HG03159 (cell line): ENCODE measurements at regions not wholly inside any gene's neighbourhood (a gene's known extent, or its start where the extent isn't known, plus 50 kb on each side); places are given as distances from the start of the nearest gene placed in this dataset.
"Not testable (repeated sequence)": the region's sequence is repeated elsewhere in the genome, so short reads cannot be mapped to it uniquely, and the experiment has no call there.

Experiments used
- ATAC-seq: cut with Tn5 transposase; IDR thresholded peaks from one replicate; pipeline ENCODE4 v1.9.1; 2021; ENCODE audit warnings: mild to moderate bottlenecking, moderate library complexity; ENCODE audit not compliant: unreplicated experiment

- no peak for ATAC-seq
Observed at GRCh38 chr12:127038152-127038551, 1228.8 kb upstream of the TMEM132C start.

GRCh38 chr12:127038761-127039160 is 1228.2 kb upstream of the TMEM132C start:
- no peak for ATAC-seq

GRCh38 chr12:127041985-127042625 is 1224.9 kb upstream of the TMEM132C start:
- peak; percentile 96 for ATAC-seq

- no peak for ATAC-seq
Observed at GRCh38 chr12:127043731-127044130, 1223.2 kb upstream of the TMEM132C start.

GRCh38 chr12:127044836-127045235 is 1222.1 kb upstream of the TMEM132C start:
- ATAC-seq: no peak

GRCh38 chr12:127046467-127046866 is 1220.5 kb upstream of the TMEM132C start:
- ATAC-seq: no peak

- no peak for ATAC-seq
Observed at GRCh38 chr12:127048057-127048456, 1218.9 kb upstream of the TMEM132C start.

GRCh38 chr12:127048525-127048924 is 1218.4 kb upstream of the TMEM132C start:
- ATAC-seq: not testable (repeated sequence)

- no peak for ATAC-seq
Observed at GRCh38 chr12:127051139-127051538, 1215.8 kb upstream of the TMEM132C start.

GRCh38 chr12:127052511-127053232 is 1214.3 kb upstream of the TMEM132C start:
- no peak for ATAC-seq

- no peak for ATAC-seq
Observed at GRCh38 chr12:127054531-127054930, 1212.4 kb upstream of the TMEM132C start.

- ATAC-seq: no peak
Observed at GRCh38 chr12:127060310-127060847, 1206.6 kb upstream of the TMEM132C start.

- ATAC-seq: no peak
Observed at GRCh38 chr12:127060933-127061332, 1206.0 kb upstream of the TMEM132C start.

GRCh38 chr12:127063339-127064072 is 1203.5 kb upstream of the TMEM132C start:
- ATAC-seq: no peak

GRCh38 chr12:127064207-127064606 is 1202.8 kb upstream of the TMEM132C start:
- ATAC-seq: no peak

- ATAC-seq: no peak
Observed at GRCh38 chr12:127065595-127065994, 1201.4 kb upstream of the TMEM132C start.

- ATAC-seq: no peak
Observed at GRCh38 chr12:127070515-127071157, 1196.3 kb upstream of the TMEM132C start.

- no peak for ATAC-seq
Observed at GRCh38 chr12:127074161-127074560, 1192.8 kb upstream of the TMEM132C start.

- no peak for ATAC-seq
Observed at GRCh38 chr12:127075981-127076380, 1191.0 kb upstream of the TMEM132C start.

GRCh38 chr12:127077262-127078045 is 1189.5 kb upstream of the TMEM132C start:
- no peak for ATAC-seq
